ENCODE measurements at regions not wholly inside any gene's neighbourhood (a gene's known extent, or its start where the extent isn't known, plus 50 kb on each side); places are given as distances from the start of the nearest gene placed in this dataset.

DNA sequence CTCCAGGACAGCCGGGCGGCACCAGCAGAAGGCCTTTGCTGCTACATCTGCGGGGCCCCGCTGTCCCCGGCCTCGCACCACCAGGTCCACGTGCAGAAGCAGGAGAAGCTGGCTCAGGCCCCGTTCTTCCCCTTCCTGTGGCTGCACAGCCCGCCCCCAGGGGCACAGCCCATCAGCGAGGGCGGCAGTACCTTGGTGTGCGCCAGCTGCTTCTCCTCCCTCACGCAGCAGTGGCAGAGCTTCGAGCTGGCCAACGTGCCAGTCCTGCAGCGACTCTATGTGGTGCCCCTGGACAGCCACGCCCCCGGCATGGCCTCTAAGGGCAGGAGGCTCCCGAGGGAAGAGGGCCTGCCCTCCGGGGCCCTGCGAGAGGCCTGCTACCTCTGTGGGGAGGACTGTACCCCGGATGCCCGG lies 58.3 kb upstream of the CIBAR2 start (continued):
- TF ChIP-seq ATF5 (CRISPR knock-in tag; IDR thresholded peaks at IDR 0.05; ENCODE audit: low read depth): no peak
- 0 out of 2 replicates have a peak, but pooled peaks have one; percentile 16 for TF ChIP-seq ZNF253 (CRISPR knock-in tag; IDR thresholded peaks at IDR 0.05; ENCODE audit: borderline replicate concordance)
- 0 out of 2 replicates have a peak, but pooled peaks have one; percentile 39 for TF ChIP-seq AKAP8 (CRISPR knock-in tag; IDR thresholded peaks at IDR 0.05)
- TF ChIP-seq GZF1 (CRISPR knock-in tag; IDR thresholded peaks at IDR 0.05): no peak
- TF ChIP-seq, protein P1, sequence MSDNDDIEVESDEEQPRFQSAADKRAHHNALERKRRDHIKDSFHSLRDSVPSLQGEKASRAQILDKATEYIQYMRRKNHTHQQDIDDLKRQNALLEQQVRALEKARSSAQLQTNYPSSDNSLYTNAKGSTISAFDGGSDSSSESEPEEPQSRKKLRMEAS (IDR thresholded peaks at IDR 0.05): peak; percentile 96
- no peak for TF ChIP-seq THAP7 (CRISPR knock-in tag; IDR thresholded peaks at IDR 0.05)
- TF ChIP-seq ASH2L (IDR thresholded peaks at IDR 0.05; ENCODE audit: insufficient read length, low read depth, low read length): no peak
- no peak for TF ChIP-seq SMC3 (IDR thresholded peaks at IDR 0.05; ENCODE audit: low read length)
- TF ChIP-seq ZBTB49 (CRISPR knock-in tag; IDR thresholded peaks at IDR 0.05; ENCODE audit: borderline replicate concordance): no peak
- TF ChIP-seq ZNF75D (CRISPR knock-in tag; IDR thresholded peaks at IDR 0.05; ENCODE audit: borderline replicate concordance): no peak
- TF ChIP-seq RXRA (CRISPR knock-in tag; IDR thresholded peaks at IDR 0.05): no peak
- TF ChIP-seq MYNN (CRISPR knock-in tag; IDR thresholded peaks at IDR 0.05; ENCODE audit: low read depth): no peak
- TF ChIP-seq RBM22 (optimal IDR thresholded peaks at IDR 0.05; ENCODE audit: low read length): no peak
- TF ChIP-seq ZNF646 (CRISPR knock-in tag; IDR thresholded peaks at IDR 0.05): no peak
- TF ChIP-seq ZNF839 (CRISPR knock-in tag; IDR thresholded peaks at IDR 0.05; ENCODE audit: borderline replicate concordance): no peak
- 0 out of 2 replicates have a peak, but pooled peaks have one; percentile 35 for TF ChIP-seq MAFG (CRISPR knock-in tag; IDR thresholded peaks at IDR 0.05)
- TF ChIP-seq ZKSCAN5 (CRISPR knock-in tag; IDR thresholded peaks at IDR 0.05): no peak
- no peak for TF ChIP-seq RORA (CRISPR knock-in tag; IDR thresholded peaks at IDR 0.05)
- TF ChIP-seq, protein P2, sequence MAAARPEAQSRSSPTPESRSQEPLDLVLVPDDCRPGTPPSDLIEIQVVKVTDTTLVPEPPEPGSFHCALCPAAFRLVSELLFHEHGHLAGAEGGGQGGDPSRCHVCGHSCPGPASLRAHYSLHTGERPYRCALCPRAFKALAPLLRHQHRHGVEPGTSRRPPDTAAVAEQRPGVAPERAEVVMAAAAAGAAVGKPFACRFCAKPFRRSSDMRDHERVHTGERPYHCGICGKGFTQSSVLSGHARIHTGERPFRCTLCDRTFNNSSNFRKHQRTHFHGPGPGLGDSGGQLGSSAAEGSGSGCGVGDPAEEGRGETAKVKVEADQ (CRISPR knock-in tag; IDR thresholded peaks at IDR 0.05; ENCODE audit: borderline replicate concordance): no peak
- TF ChIP-seq MIER2 (CRISPR knock-in tag; IDR thresholded peaks at IDR 0.05): no peak
